WTC11 (cell line): ENCODE measurements at regions not wholly inside any gene's neighbourhood (a gene's known extent, or its start where the extent isn't known, plus 50 kb on each side); places are given as distances from the start of the nearest gene placed in this dataset.

ENCODE experiments used
- ATAC-seq: fragments of 200-7000 bp; cut with Tn5 transposase; 2 replicates; pipeline ENCODE4 v1.10.0; 2021; ENCODE audit warnings: mild to moderate bottlenecking, moderate library complexity
- CTCF ChIA-PET: fragments of 300-600 bp; sonication (Branson Sonifier 250); formaldehyde crosslinking; loops from one replicate; lab custom pipeline; 2021; ENCODE audit warnings: antibody characterized with exemption; lab: Charles Lee
- POLR2A ChIA-PET: fragments of 350-600 bp; sonication (Branson Sonifier 250); formaldehyde crosslinking; loops from one replicate; lab custom pipeline; 2021; ENCODE audit warnings: antibody characterized with exemption; lab: Charles Lee
- DNase-seq: peaks from one replicate; pipeline ENCODE4 v3.0.0; 2021; ENCODE audit warnings: low spot score
- H3K27ac Mint-ChIP-seq: 2 replicates; pipeline ENCODE4 v1.8.0; 2021; ENCODE audit warnings: mixed read lengths
- H3K27me3 Mint-ChIP-seq: 2 replicates; pipeline ENCODE4 v1.8.0; 2021; ENCODE audit warnings: low read depth, mild to moderate bottlenecking, moderate library complexity, mixed read lengths
- H3K36me3 Mint-ChIP-seq: 2 replicates; pipeline ENCODE4 v1.8.0; 2021; ENCODE audit warnings: mixed read lengths
- H3K4me1 Mint-ChIP-seq: 2 replicates; pipeline ENCODE4 v1.8.0; 2022; ENCODE audit warnings: mixed read lengths
- H3K4me3 Mint-ChIP-seq: 2 replicates; pipeline ENCODE4 v1.8.0; 2021; ENCODE audit warnings: mild to moderate bottlenecking, moderate library complexity, mixed read lengths
- H3K9me3 Mint-ChIP-seq: 2 replicates; pipeline ENCODE4 v1.8.0; 2021; ENCODE audit warnings: mixed read lengths
- CBFB ChIP-seq: sonication (generic); formaldehyde crosslinking; IDR thresholded peaks from 2 replicates; pipeline ENCODE4 v1.8.1; 2022; ENCODE audit warnings: mild to moderate bottlenecking, low read depth, missing genetic modification reagents
- CREM ChIP-seq: sonication (generic); formaldehyde crosslinking; IDR thresholded peaks from 2 replicates; pipeline ENCODE4 v1.8.1; 2022; ENCODE audit warnings: mild to moderate bottlenecking, missing genetic modification reagents, moderate library complexity
- ELF4 ChIP-seq: sonication (generic); formaldehyde crosslinking; IDR thresholded peaks from 2 replicates; pipeline ENCODE4 v1.8.1; 2022; ENCODE audit warnings: low read depth, mild to moderate bottlenecking, moderate library complexity, missing genetic modification reagents
- FOXJ3 ChIP-seq: sonication (generic); formaldehyde crosslinking; IDR thresholded peaks from 2 replicates; pipeline ENCODE4 v1.9.0; 2021; ENCODE audit warnings: missing genetic modification reagents, mild to moderate bottlenecking, borderline replicate concordance
- FOXK1 ChIP-seq: sonication (generic); formaldehyde crosslinking; IDR thresholded peaks from 2 replicates; pipeline ENCODE4 v1.8.0; 2022; ENCODE audit warnings: mild to moderate bottlenecking, moderate library complexity, missing genetic modification reagents
- HMGA2 ChIP-seq: fragments of 250-450 bp; sonication (Bioruptor Pico); IDR thresholded peaks from 2 replicates; pipeline ENCODE4 v1.4.0; 2021; ENCODE audit warnings: mild to moderate bottlenecking, moderate library complexity
- NFYB ChIP-seq: sonication (generic); formaldehyde crosslinking; conservative IDR thresholded peaks from 2 replicates; pipeline ENCODE4 v1.8.0; 2022; ENCODE audit warnings: low read depth, missing genetic modification reagents
- NR3C1 ChIP-seq: sonication (generic); formaldehyde crosslinking; conservative IDR thresholded peaks from 2 replicates; pipeline ENCODE4 v1.8.1; 2023; ENCODE audit warnings: low read depth, mild to moderate bottlenecking, missing genetic modification reagents
- OVOL2 ChIP-seq: fragments of 250-450 bp; sonication (Bioruptor Pico); IDR thresholded peaks from 2 replicates; pipeline ENCODE4 v1.9.0; 2021; ENCODE audit warnings: mild to moderate bottlenecking, borderline replicate concordance
- SMAD3 ChIP-seq: sonication (generic); formaldehyde crosslinking; IDR thresholded peaks from 2 replicates; pipeline ENCODE4 v1.8.0; 2022; ENCODE audit warnings: missing genetic modification reagents, mild to moderate bottlenecking, borderline replicate concordance
- SP1 ChIP-seq: sonication (generic); formaldehyde crosslinking; conservative IDR thresholded peaks from 2 replicates; pipeline ENCODE4 v1.8.1; 2022; ENCODE audit warnings: missing genetic modification reagents
- TEAD4 ChIP-seq: sonication (generic); formaldehyde crosslinking; IDR thresholded peaks from 2 replicates; pipeline ENCODE4 v1.8.0; 2022; ENCODE audit warnings: mild to moderate bottlenecking, missing genetic modification reagents
- ZNF232 ChIP-seq: sonication (generic); formaldehyde crosslinking; IDR thresholded peaks from 2 replicates; pipeline ENCODE4 v1.8.0; 2022; ENCODE audit warnings: mild to moderate bottlenecking, missing genetic modification reagents
- ZNF671 ChIP-seq: fragments of 250-450 bp; sonication (Bioruptor Pico); IDR thresholded peaks from 2 replicates; pipeline ENCODE4 v1.8.0; 2021; ENCODE audit warnings: mild to moderate bottlenecking
- TF ChIP-seq, protein P1 (sequence below): fragments of 250-450 bp; sonication (Bioruptor Pico); IDR thresholded peaks from 2 replicates; pipeline ENCODE4 v1.9.0; 2021; ENCODE audit warnings: moderate library complexity, mild to moderate bottlenecking, inconsistent platforms, borderline replicate concordance
- TF ChIP-seq, protein P2 (sequence below): sonication (generic); formaldehyde crosslinking; IDR thresholded peaks from 2 replicates; pipeline ENCODE4 v1.8.0; 2022; ENCODE audit warnings: mild to moderate bottlenecking, missing genetic modification reagents
- TF ChIP-seq, protein P3 (sequence below): sonication (generic); formaldehyde crosslinking; IDR thresholded peaks from 2 replicates; pipeline ENCODE4 v1.8.0; 2022; ENCODE audit warnings: missing genetic modification reagents
- TF ChIP-seq, protein P4 (sequence below): sonication (generic); formaldehyde crosslinking; IDR thresholded peaks from 2 replicates; pipeline ENCODE4 v1.8.1; 2022; ENCODE audit warnings: low read depth, missing genetic modification reagents, borderline replicate concordance
- TF ChIP-seq, protein P5 (sequence below): fragments of 250-450 bp; sonication (Bioruptor Pico); IDR thresholded peaks from 2 replicates; pipeline ENCODE4 v1.8.0; 2021; ENCODE audit warnings: mild to moderate bottlenecking
- TF ChIP-seq, protein P6 (sequence below): sonication (generic); formaldehyde crosslinking; IDR thresholded peaks from 2 replicates; pipeline ENCODE4 v1.8.1; 2022; ENCODE audit warnings: low read depth, mild to moderate bottlenecking, moderate library complexity, missing genetic modification reagents, borderline replicate concordance
- TF ChIP-seq, protein P7 (sequence below): sonication (generic); formaldehyde crosslinking; conservative IDR thresholded peaks from 2 replicates; pipeline ENCODE4 v1.8.1; 2023; ENCODE audit warnings: mild to moderate bottlenecking, low read depth, missing genetic modification reagents, moderate library complexity
- TF ChIP-seq, protein P8 (sequence below): fragments of 250-450 bp; sonication (Bioruptor Pico); IDR thresholded peaks from 2 replicates; pipeline ENCODE4 v1.9.0; 2021; ENCODE audit warnings: mild to moderate bottlenecking

DNA sequence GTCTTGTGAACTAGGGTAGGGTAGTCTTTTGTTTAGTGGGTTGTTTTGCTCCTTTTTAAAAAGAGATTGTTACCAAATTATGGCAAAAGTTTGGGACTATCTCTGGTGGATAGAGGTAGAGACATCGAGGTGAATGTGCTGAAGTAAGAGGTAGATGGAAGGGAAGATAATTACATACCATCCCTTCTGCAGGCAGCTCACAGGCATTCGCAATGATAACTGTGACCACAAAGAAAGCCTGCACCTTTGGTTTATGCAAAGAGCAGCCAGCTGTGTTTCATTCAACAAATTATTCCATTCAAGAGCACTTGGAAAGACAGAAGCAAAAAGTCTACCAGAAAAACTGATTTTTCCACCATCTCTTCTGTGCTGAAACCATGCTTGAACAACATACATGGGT is 155.6 kb downstream of the GATB start:
- CTCF ChIA-PET, result interaction anchor here (1.2 to 3.5 kb wide), 6 partner anchors 116 to 329 kb away, joined by 3 to 37 read pairs (median 8); partner anchors contain the start of gene PRSS48
- DNase-seq, result no peak
- Mint-ChIP-seq H3K4me3 (no peak overlapping the region), H3K27me3 (no peaks in the 10 kb centered on the region), H3K9me3 (peaks cover 10% of the 10 kb centered on the region), H3K36me3 (peaks cover 28% of the 10 kb centered on the region), H3K27ac (no peak overlapping the region), H3K4me1 (peaks cover 18% of the 10 kb centered on the region)
- TF ChIP-seq TEAD4 (CRISPR knock-in tag), result no peak
- TF ChIP-seq CREM, result no peak
- TF ChIP-seq FOXK1 (CRISPR knock-in tag), result no peak
- TF ChIP-seq, protein P1, sequence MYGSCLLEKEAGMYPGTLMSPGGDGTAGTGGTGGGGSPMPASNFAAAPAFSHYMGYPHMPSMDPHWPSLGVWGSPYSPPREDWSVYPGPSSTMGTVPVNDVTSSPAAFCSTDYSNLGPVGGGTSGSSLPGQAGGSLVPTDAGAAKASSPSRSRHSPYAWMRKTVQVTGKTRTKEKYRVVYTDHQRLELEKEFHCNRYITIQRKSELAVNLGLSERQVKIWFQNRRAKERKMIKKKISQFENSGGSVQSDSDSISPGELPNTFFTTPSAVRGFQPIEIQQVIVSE (CRISPR knock-in tag), result no peak
- TF ChIP-seq, protein P2, sequence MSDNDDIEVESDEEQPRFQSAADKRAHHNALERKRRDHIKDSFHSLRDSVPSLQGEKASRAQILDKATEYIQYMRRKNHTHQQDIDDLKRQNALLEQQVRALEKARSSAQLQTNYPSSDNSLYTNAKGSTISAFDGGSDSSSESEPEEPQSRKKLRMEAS, result no peak
- TF ChIP-seq, protein P3, sequence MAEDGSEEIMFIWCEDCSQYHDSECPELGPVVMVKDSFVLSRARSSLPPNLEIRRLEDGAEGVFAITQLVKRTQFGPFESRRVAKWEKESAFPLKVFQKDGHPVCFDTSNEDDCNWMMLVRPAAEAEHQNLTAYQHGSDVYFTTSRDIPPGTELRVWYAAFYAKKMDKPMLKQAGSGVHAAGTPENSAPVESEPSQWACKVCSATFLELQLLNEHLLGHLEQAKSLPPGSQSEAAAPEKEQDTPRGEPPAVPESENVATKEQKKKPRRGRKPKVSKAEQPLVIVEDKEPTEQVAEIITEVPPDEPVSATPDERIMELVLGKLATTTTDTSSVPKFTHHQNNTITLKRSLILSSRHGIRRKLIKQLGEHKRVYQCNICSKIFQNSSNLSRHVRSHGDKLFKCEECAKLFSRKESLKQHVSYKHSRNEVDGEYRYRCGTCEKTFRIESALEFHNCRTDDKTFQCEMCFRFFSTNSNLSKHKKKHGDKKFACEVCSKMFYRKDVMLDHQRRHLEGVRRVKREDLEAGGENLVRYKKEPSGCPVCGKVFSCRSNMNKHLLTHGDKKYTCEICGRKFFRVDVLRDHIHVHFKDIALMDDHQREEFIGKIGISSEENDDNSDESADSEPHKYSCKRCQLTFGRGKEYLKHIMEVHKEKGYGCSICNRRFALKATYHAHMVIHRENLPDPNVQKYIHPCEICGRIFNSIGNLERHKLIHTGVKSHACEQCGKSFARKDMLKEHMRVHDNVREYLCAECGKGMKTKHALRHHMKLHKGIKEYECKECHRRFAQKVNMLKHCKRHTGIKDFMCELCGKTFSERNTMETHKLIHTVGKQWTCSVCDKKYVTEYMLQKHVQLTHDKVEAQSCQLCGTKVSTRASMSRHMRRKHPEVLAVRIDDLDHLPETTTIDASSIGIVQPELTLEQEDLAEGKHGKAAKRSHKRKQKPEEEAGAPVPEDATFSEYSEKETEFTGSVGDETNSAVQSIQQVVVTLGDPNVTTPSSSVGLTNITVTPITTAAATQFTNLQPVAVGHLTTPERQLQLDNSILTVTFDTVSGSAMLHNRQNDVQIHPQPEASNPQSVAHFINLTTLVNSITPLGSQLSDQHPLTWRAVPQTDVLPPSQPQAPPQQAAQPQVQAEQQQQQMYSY (CRISPR knock-in tag), result no peak
- POLR2A ChIA-PET, result no interaction called here
- ATAC-seq, result no peak

DNA sequence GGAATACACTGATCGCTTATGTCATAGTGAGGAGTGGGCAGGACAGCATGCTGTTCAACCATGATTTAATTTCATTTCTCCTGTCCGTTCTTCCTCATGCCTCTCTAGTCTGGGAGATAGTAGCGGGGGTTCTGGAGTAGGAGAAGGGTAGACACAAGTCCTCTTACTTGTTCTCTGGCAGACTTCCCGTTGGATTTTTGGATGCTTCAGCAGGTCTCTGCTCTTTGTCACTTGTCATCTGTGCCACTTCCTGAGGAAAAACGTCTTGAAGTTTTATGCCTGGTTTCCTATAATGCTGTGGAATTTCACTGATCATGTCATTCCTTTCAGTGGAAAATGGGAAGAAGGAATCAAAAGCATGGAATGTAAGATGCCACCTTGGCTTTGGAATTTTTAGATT is 154.7 kb downstream of the GATB start:
- H3K4me1 Mint-ChIP-seq, result peaks cover 18% of the 10 kb centered on the region
- ChIA-PET CTCF (interaction anchor here (2.1 to 3.5 kb wide), 2 partner anchors 117 kb away, joined by 7 to 37 read pairs; no protein-coding TSS in a partner anchor), POLR2A (no interaction called here)
- no peaks in the 10 kb centered on the region for H3K27me3 Mint-ChIP-seq
- H3K9me3 Mint-ChIP-seq, result peaks cover 8% of the 10 kb centered on the region
- ATAC-seq, result no peak
- no peak overlapping the region for H3K27ac Mint-ChIP-seq
- peaks cover 20% of the 10 kb centered on the region for H3K36me3 Mint-ChIP-seq
- DNase-seq, result no peak
- H3K4me3 Mint-ChIP-seq, result no peak overlapping the region
- TF ChIP-seq, protein P4, sequence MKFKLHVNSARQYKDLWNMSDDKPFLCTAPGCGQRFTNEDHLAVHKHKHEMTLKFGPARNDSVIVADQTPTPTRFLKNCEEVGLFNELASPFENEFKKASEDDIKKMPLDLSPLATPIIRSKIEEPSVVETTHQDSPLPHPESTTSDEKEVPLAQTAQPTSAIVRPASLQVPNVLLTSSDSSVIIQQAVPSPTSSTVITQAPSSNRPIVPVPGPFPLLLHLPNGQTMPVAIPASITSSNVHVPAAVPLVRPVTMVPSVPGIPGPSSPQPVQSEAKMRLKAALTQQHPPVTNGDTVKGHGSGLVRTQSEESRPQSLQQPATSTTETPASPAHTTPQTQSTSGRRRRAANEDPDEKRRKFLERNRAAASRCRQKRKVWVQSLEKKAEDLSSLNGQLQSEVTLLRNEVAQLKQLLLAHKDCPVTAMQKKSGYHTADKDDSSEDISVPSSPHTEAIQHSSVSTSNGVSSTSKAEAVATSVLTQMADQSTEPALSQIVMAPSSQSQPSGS (CRISPR knock-in tag), result no peak
- TF ChIP-seq ZNF232 (no peak), OVOL2 (CRISPR knock-in tag) (no peak), FOXJ3 (no peak), ELF4 (CRISPR knock-in tag) (no peak), CBFB (no peak), NR3C1 (CRISPR knock-in tag) (no peak), ZNF671 (no peak), NFYB (no peak), HMGA2 (CRISPR knock-in tag) (no peak), SMAD3 (no peak), SP1 (CRISPR knock-in tag) (no peak)
- TF ChIP-seq, protein P5, sequence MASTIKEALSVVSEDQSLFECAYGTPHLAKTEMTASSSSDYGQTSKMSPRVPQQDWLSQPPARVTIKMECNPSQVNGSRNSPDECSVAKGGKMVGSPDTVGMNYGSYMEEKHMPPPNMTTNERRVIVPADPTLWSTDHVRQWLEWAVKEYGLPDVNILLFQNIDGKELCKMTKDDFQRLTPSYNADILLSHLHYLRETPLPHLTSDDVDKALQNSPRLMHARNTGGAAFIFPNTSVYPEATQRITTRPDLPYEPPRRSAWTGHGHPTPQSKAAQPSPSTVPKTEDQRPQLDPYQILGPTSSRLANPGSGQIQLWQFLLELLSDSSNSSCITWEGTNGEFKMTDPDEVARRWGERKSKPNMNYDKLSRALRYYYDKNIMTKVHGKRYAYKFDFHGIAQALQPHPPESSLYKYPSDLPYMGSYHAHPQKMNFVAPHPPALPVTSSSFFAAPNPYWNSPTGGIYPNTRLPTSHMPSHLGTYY (CRISPR knock-in tag), result no peak
- TF ChIP-seq, protein P6, sequence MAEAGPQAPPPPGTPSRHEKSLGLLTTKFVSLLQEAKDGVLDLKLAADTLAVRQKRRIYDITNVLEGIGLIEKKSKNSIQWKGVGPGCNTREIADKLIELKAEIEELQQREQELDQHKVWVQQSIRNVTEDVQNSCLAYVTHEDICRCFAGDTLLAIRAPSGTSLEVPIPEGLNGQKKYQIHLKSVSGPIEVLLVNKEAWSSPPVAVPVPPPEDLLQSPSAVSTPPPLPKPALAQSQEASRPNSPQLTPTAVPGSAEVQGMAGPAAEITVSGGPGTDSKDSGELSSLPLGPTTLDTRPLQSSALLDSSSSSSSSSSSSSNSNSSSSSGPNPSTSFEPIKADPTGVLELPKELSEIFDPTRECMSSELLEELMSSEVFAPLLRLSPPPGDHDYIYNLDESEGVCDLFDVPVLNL, result no peak
- TF ChIP-seq, protein P7, sequence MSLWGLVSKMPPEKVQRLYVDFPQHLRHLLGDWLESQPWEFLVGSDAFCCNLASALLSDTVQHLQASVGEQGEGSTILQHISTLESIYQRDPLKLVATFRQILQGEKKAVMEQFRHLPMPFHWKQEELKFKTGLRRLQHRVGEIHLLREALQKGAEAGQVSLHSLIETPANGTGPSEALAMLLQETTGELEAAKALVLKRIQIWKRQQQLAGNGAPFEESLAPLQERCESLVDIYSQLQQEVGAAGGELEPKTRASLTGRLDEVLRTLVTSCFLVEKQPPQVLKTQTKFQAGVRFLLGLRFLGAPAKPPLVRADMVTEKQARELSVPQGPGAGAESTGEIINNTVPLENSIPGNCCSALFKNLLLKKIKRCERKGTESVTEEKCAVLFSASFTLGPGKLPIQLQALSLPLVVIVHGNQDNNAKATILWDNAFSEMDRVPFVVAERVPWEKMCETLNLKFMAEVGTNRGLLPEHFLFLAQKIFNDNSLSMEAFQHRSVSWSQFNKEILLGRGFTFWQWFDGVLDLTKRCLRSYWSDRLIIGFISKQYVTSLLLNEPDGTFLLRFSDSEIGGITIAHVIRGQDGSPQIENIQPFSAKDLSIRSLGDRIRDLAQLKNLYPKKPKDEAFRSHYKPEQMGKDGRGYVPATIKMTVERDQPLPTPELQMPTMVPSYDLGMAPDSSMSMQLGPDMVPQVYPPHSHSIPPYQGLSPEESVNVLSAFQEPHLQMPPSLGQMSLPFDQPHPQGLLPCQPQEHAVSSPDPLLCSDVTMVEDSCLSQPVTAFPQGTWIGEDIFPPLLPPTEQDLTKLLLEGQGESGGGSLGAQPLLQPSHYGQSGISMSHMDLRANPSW, result no peak
- TF ChIP-seq, protein P8, sequence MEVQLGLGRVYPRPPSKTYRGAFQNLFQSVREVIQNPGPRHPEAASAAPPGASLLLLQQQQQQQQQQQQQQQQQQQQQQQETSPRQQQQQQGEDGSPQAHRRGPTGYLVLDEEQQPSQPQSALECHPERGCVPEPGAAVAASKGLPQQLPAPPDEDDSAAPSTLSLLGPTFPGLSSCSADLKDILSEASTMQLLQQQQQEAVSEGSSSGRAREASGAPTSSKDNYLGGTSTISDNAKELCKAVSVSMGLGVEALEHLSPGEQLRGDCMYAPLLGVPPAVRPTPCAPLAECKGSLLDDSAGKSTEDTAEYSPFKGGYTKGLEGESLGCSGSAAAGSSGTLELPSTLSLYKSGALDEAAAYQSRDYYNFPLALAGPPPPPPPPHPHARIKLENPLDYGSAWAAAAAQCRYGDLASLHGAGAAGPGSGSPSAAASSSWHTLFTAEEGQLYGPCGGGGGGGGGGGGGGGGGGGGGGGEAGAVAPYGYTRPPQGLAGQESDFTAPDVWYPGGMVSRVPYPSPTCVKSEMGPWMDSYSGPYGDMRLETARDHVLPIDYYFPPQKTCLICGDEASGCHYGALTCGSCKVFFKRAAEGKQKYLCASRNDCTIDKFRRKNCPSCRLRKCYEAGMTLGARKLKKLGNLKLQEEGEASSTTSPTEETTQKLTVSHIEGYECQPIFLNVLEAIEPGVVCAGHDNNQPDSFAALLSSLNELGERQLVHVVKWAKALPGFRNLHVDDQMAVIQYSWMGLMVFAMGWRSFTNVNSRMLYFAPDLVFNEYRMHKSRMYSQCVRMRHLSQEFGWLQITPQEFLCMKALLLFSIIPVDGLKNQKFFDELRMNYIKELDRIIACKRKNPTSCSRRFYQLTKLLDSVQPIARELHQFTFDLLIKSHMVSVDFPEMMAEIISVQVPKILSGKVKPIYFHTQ (CRISPR knock-in tag), result no peak
